Breast epithelium (tissue), 4 donors: ENCODE measurements at regions not wholly inside any gene's neighbourhood (a gene's known extent, or its start where the extent isn't known, plus 50 kb on each side); places are given as distances from the start of the nearest gene placed in this dataset.
"Not testable (repeated sequence)": the region's sequence is repeated elsewhere in the genome, so short reads cannot be mapped to it uniquely, and the experiment has no call there.

Experiments
- DNase-seq, 2 donors: peaks; one replicate each; pipeline ENCODE4 v3.0.0-alpha.2; 2019; ENCODE audit warnings: low spot score in 2 of 2
- H3K27ac ChIP-seq, 2 donors: fragments of 200-600 bp; sonication (generic) in 1 of 2; one replicate each; pipeline ENCODE4 v1.5.1; 2016 to 2019; ENCODE audit warnings: mild to moderate bottlenecking in 1 of 2
- H3K27me3 ChIP-seq, 2 donors: fragments of 200-600 bp; sonication (generic) in 1 of 2; one replicate each; pipeline versions ENCODE4 v1.5.1 to v1.6.0; 2017 to 2019; ENCODE audit warnings: control low read depth in 1 of 2, mild to moderate bottlenecking in 1 of 2
- H3K36me3 ChIP-seq: fragments of 200-600 bp; one replicate; pipeline ENCODE4 v1.5.1; 2019
- H3K4me1 ChIP-seq, 2 donors: fragments of 200-600 bp; sonication (generic); one replicate each; pipeline ENCODE4 v1.5.1; 2016 to 2019; ENCODE audit warnings: control low read depth in 1 of 2
- H3K4me3 ChIP-seq, 3 donors: fragments of 200-600 bp; sonication (generic); 1 replicate in 2 of 3; 2 replicates in 1 of 3; pipeline ENCODE4 v1.5.1; 2016 to 2019; ENCODE audit warnings: mild to moderate bottlenecking in 3 of 3, moderate library complexity in 2 of 3
- H3K9me3 ChIP-seq, 2 donors: fragments of 200-600 bp; sonication (generic) in 1 of 2; one replicate each; pipeline ENCODE4 v1.5.1; 2016 to 2019; ENCODE audit warnings: control low read depth in 1 of 2
- POLR2A ChIP-seq: fragments of 450-650 bp; IDR thresholded peaks from one replicate; pipeline ENCODE4 v1.6.1; 2016; ENCODE audit warnings: antibody characterized with exemption, mild to moderate bottlenecking, moderate library complexity
- POLR2AphosphoS5 ChIP-seq, 3 donors: sonication (generic); formaldehyde crosslinking; IDR thresholded peaks; one replicate each; pipeline ENCODE4 v1.6.1; 2017; ENCODE audit warnings: antibody characterized with exemption in 3 of 3
- intact Hi-C: fragments of 100-400 bp; cut with DNase I; formaldehyde crosslinking; loops from one replicate; pipeline ENCODE4 v1.15.1; 2023; ENCODE audit warnings: low total_unique reads
- TF ChIP-seq, protein P1 (sequence below), 3 donors: fragments of 450-650 bp; IDR thresholded peaks; one replicate each; pipeline ENCODE4 v1.5.1; 2016 to 2017; ENCODE audit warnings: antibody characterized with exemption in 3 of 3, mild to moderate bottlenecking in 3 of 3, moderate library complexity in 3 of 3

DNA sequence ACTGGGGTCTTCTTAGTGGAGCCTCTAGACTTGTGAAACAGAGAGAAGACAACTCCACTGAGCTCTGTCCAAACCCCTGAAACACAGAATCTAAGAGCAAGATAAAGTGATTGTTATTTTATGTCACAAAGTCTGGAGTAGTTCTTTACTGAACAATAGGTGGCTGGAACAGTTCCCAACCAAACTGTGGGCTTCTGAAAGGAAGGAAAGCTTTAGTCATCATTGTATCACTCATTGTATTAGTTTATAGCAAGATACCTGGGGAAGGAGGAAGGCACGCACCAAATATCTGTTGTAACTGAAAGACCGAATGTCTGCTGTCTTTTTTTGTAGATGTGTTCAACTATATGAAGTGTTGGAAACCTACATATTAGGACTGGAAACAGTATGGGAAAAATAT is 284.9 kb upstream of the TBX18 start:
- intact Hi-C loops = no loop called here
- Histone ChIP-seq H3K4me3 (no peak overlapping the region), H3K36me3 (no peaks in the 10 kb centered on the region), H3K4me1 (no peaks in the 10 kb centered on the region), H3K27me3 (no peaks in the 10 kb centered on the region), H3K9me3 (no peaks in the 10 kb centered on the region), H3K27ac (no peak overlapping the region)
- TF ChIP-seq, protein P1, sequence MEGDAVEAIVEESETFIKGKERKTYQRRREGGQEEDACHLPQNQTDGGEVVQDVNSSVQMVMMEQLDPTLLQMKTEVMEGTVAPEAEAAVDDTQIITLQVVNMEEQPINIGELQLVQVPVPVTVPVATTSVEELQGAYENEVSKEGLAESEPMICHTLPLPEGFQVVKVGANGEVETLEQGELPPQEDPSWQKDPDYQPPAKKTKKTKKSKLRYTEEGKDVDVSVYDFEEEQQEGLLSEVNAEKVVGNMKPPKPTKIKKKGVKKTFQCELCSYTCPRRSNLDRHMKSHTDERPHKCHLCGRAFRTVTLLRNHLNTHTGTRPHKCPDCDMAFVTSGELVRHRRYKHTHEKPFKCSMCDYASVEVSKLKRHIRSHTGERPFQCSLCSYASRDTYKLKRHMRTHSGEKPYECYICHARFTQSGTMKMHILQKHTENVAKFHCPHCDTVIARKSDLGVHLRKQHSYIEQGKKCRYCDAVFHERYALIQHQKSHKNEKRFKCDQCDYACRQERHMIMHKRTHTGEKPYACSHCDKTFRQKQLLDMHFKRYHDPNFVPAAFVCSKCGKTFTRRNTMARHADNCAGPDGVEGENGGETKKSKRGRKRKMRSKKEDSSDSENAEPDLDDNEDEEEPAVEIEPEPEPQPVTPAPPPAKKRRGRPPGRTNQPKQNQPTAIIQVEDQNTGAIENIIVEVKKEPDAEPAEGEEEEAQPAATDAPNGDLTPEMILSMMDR (IDR thresholded peaks at IDR 0.05) = no peak
- TF ChIP-seq POLR2A (no peak), POLR2AphosphoS5 (IDR thresholded peaks at IDR 0.05) (no peak)
- DNase-seq = no peak

DNA sequence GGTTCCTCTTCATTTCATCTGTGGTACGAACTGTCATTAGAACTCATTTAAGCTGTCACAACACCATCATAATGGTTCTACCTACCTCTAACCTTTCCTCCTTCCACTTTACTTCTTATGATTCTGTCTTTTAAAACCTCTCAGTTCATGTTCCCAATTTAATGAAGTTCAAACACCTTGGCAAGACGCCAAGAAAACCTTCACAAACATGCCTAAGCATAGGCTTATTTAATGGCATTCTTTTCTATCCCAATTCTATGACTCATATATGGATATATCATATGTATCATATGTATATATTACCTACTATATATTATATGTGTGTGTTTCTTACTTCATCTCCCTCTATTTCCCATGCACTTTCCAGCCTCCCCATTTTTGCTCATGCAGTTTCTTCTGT is 283.4 kb upstream of the TBX18 start:
- no peak for TF ChIP-seq POLR2AphosphoS5 (IDR thresholded peaks at IDR 0.05)
- no peaks in the 10 kb centered on the region for H3K4me1 ChIP-seq
- H3K36me3 ChIP-seq = no peaks in the 10 kb centered on the region
- no peak for DNase-seq
- H3K9me3 ChIP-seq = no peaks in the 10 kb centered on the region
- H3K27ac ChIP-seq = no peak overlapping the region
- no peaks in the 10 kb centered on the region for H3K27me3 ChIP-seq
- intact Hi-C loops = no loop called here
- no peak overlapping the region for H3K4me3 ChIP-seq

DNA sequence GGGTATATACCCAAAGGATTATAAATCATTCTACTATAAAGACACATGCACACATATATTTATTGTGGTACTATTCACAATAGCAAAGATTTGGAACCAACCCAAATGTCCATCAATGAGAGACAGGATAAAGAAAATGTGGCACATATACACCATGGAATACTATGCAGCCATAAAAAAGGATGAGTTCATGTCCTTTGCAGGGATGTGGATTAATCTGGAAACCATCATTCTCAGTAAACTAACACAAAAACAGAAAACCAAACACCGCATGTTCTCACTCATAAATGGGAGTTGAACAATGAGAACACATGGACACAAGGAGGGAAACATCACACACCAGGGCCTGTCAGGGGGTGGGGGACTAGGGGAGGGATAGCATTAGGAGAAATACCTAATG is 281.4 kb upstream of the TBX18 start:
- DNase-seq, H3K27ac ChIP-seq, H3K36me3 ChIP-seq, H3K27me3 ChIP-seq, H3K4me3 ChIP-seq, intact Hi-C loops, H3K9me3 ChIP-seq, H3K4me1 ChIP-seq: not testable (repeated sequence)

DNA sequence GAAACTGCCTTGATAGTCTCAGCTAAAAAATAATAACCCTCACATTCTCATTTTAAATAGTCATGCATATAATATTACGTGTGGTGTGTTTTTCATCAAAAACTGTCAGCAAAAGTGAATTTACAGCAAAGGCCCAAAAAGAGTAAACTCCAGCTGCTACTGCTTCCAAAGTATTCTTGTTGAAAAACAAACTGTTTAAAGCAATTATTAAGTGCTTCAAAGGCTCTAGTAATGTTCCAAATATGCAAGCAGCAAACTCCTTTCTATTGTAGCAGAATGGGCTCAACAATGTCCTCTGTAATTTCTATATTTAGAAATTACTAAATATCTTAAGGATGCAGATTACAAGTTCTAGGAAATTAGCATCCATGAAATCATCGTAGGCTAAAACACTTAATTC is 280.0 kb upstream of the TBX18 start:
- Histone ChIP-seq H3K27ac (no peak overlapping the region), H3K4me3 (no peak overlapping the region), H3K4me1 (no peaks in the 10 kb centered on the region), H3K36me3 (no peaks in the 10 kb centered on the region), H3K9me3 (no peaks in the 10 kb centered on the region), H3K27me3 (no peaks in the 10 kb centered on the region)
- TF ChIP-seq POLR2AphosphoS5 (IDR thresholded peaks at IDR 0.05) = no peak
- no peak for TF ChIP-seq POLR2A
- TF ChIP-seq, protein P1 (IDR thresholded peaks at IDR 0.05) = no peak
- intact Hi-C loops = no loop called here
- no peak for DNase-seq

DNA sequence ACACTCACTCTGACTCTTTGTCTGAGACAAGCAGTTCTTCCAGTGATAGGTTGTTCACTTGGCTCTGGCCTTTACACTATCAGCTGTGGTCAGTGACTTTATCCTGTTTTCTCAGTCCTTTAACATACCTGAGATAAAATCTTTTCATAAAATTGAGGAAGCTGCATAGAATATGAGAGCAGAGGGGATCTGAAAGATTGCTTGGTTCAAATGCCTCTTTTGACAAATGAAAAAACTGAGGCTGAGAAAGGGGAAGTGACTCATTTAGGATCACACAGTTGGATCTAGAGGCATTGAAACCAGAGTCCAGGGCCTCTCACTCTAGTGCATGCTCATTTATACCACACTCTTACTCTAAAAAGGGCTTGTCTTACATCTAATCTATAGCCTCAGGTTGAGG is 277.0 kb upstream of the TBX18 start:
- Histone ChIP-seq H3K4me1 (no peaks in the 10 kb centered on the region), H3K4me3 (no peak overlapping the region)

DNA sequence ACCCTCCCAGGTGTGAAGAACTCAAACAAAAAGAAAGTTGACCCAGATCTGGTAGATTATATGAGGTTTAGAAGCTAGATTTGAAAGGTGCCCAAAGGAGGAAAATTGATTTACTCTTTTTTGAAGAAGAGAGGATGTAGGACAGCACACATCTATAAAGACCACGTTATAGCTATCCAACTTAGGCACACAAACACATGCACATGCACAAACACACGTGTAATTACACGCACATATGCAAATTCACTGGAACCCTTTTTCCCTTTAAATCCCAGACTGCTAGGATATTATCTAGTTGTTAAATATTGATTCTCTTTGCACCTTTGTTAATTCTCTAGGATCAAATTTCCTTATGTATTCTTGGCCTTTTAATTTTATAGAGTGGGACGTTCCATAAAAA is 272.8 kb upstream of the TBX18 start:
- Histone ChIP-seq H3K27me3 (no peaks in the 10 kb centered on the region), H3K36me3 (no peaks in the 10 kb centered on the region), H3K4me1 (no peaks in the 10 kb centered on the region), H3K4me3 (no peak overlapping the region), H3K27ac (no peak overlapping the region), H3K9me3 (peaks cover 21 to 29% of the 10 kb centered on the region in 2 donors)
- intact Hi-C loops = no loop called here
- TF ChIP-seq, protein P1 (IDR thresholded peaks at IDR 0.05) = no peak
- TF ChIP-seq POLR2A (no peak), POLR2AphosphoS5 (IDR thresholded peaks at IDR 0.05) (no peak)
- DNase-seq = no peak

More for the DNA sequence above, 277.0 kb upstream of the TBX18 start:
- no peak for DNase-seq
- H3K9me3 ChIP-seq = peaks cover 0 to 4% of the 10 kb centered on the region in 2 donors
- TF ChIP-seq, protein P1 (IDR thresholded peaks at IDR 0.05) = no peak
- TF ChIP-seq POLR2AphosphoS5 (IDR thresholded peaks at IDR 0.05) (no peak), POLR2A (no peak)
- H3K36me3 ChIP-seq = no peaks in the 10 kb centered on the region
- intact Hi-C loops = no loop called here
- H3K27ac ChIP-seq = no peak overlapping the region
- no peaks in the 10 kb centered on the region for H3K27me3 ChIP-seq
